ENCODE measurements at regions not wholly inside any gene's neighbourhood (a gene's known extent, or its start where the extent isn't known, plus 50 kb on each side); places are given as distances from the start of the nearest gene placed in this dataset.

DNA sequence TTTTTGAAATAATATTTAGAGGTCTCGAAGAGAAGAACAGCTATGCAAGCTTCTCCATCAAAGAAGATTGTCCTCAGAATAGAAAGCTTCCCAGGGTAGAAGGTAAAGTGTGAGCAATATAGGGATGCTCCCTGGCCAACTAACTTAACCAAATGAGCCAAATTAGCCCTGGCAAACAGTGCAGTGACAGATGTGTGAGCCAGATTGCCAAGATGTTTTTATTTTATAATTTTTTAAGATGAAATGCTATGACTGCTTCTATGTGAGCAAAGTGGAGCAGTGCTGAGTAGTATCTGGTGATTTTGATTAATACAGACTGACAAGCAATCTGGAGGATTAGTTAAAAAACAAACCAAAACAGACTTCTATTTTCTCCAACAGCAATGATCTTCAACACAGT is 202.1 kb downstream of the NOVA1 start:
- DNase-seq: no peak

DNA sequence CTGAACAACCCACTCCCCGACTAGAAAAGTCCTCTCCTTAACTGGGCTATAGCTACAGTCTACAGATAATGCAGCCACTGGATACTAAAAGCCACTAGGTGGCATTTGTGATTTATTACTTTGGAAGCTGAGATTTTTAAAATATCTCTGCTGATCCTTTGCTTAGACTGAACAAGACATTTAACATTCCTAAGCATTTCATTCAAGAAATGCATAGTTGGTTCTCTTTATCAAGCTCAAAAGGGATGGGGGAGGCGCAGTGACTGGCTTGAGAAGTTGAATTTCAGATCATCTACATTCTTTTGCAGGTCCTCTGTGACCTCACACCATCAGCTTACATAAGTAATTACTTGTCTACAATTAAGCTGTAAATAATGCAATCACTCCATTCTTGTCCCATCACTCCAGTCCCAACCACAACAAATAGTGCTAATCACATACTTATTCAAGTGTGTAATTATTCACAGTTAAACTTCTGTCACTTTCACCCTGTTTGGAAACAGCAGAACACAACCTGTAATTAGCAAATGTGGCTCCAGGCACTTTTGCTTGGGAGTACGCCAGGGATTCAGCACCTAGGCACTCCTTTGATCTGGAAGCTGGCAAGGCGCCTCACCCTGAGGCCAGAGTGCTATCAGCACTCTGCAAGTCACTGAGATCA is 203.6 kb downstream of the NOVA1 start:
- DNase-seq: no peak

DNA sequence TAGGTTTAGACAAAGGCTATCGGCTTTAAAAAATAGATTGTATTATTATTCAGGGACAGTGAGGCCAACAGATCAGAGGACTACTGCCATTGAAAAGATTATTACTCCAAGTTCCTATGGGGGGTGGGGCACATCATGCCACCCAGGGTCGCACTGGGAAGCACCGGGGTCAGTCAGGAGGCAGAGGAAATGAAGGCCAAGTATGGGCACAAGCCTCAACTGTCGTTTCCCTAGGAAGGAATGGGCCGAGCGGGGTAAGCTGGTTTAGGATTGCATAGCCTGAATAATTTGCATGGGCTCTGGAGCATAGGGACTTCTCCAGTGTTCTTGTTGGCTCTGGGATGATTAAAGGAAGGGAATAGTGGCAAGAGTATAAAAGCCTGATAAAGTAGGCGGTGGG is 205.3 kb downstream of the NOVA1 start:
- no peak for DNase-seq

DNA sequence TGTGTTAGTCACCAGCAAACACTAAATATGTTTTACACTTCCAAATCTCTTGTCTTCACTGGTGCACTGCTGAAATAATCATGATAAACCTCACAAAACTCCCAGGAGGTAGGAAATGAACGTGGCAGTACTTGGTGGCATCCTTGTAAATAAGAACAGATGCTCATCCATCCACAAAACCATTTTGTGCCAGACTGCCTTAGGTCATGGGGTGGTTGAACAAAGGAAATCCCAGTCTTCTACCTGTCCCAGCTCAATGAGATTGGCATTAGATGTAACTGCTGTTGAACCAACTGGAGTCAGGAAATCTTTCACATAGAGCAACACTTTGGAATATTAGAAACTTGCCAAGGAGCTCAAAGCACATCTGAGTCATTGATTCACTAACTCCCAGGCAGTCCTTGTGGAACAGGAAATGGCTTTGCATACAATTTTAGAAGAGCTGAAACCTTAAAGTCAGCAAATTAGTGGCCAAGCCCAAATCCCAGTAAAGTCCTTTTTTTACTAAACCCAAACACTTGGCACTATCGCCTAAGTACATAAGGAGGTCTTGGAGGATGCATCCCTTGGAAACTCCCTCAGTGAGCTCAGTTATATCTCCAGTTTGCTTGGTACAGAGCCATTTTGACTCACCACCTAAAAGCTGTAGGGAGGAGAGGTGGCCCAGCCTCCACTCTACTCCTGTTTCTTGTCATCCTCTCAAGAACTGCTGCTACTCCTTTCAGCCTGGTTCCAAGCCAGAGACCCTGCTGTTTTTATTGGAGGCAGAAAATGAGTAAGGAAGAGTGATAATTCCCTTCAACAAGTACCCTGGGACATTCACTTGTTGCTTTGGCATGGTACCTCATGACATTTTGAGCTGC is 208.0 kb downstream of the NOVA1 start:
- DNase-seq: peak; percentile 21

DNA sequence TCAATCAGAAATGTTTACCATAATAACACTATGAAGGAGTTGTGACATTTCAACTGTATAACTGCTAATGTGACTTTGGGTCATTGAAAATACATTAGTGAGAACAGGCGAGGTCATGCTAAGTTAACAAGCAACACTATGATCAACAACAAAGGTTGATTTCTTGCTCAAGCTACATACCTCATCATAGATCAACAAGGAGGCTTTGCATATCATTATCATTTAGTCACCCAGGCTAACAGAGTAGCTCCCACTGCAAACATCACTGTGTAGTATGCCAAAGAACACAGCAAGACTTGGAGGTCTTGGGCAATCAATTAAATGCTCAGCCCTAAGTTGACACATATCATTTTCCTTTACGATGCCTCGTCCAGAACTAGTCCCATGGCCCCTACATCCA is 212.5 kb downstream of the NOVA1 start:
- no peak for DNase-seq

DNA sequence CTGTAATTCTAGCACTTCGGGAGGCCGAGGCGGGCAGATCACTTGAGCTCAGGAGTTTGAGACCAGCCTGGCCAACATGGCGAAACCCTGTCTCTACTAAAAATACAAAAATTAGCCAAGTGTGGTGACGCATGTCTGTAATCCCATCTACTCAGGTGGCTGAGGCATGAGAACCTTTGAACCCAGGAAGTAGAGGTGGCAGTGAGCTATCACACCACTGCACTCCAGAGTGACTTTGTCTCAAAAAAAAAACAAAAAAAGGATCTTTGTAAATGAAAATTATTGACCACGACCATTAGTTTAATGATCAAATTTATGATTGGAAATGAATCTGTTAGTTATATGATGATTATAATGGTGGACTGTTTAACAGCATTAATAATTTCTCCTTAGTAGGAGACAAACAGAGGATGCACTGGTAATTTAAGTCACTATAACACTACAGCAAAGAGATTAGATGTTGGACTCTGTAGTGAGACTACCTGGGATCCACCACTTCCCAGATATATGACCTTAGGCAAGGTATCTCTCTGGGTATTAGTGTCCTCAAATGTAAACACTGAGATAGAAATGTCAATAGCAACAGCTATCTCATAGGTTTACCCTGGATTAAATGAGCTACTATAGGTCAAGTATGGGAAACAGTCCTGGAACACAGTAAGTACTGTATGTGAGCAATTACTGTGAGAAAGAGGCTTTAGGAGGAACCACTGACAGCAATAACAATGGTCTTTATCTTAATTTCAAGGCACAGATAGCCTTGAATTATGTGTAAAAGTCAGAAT is 214.7 kb downstream of the NOVA1 start:
- DNase-seq: no peak

DNA sequence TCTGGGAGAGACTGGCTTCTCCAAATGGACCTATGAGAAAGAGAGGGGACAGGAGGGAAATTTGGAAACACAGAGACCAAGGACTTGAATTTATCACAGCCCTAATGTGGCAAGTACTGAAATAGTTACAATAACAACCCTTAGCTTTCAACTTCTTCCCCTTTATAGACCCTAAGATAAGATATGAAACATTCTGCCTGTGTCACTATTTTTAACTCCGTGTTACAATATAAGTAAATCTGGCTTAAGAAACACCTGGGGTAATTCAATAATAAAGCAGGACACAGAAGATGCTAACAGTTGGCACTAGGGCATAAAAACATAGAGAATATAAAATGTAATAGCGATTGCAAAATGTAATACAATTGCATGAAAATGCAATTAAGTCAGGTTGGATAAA is 216.4 kb downstream of the NOVA1 start:
- no peak for DNase-seq

DNA sequence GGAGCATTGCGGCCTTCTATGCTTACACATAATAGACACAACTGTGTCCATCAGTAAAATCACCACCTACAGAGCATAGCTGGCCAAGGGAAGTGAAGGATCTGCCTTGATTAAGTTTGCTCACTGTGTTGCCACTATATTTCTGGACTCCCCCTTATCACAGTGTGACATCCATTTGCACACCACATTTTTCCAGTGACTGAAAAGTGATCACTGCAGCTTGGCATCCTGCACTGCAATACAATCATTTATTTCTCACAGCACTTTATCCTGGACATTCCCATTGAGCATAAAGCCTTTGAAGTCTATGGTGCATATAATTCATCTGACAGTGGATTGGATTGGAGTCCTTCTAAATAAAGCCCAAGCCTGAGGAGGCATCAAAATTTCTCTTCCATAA is 217.2 kb downstream of the NOVA1 start:
- DNase-seq: no peak

DNA sequence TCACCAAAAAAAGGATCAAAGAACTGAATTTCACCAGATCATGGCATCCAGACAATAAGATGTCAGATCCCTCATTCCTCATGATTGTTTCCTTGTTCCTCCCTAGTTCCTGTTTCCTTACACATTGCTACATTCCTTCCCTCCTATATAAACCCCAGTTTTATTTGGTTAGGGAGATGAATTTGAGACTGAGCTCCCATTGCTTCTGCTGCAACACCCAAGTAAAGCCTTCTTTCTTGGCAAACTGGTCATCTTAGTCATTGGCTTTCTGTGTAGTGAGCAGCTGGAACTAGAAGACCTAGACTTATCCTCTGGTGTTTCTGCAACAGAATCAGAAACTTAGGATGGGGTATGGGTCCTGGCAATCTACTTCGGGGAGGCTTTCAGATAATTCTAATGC is 217.9 kb downstream of the NOVA1 start:
- no peak for DNase-seq

DNA sequence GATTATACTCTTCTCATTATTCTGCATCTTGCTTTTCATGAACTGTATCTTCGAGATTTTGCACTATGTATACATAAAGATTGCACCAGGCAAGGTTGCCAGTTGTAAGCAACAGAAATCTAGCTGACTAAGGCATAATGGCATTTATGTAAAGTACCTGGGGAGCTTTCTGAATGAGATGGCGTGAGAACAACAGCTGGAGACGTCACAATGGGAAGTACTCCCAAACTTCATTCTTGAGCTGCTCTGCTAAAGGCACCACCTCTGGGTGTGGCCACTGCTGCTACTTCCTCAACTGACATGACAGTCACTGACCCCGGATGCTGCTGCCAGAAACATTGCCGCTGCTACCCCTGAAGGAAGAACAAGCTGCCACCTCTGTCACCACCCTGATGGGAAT is 220.7 kb downstream of the NOVA1 start:
- no peak for DNase-seq

DNA sequence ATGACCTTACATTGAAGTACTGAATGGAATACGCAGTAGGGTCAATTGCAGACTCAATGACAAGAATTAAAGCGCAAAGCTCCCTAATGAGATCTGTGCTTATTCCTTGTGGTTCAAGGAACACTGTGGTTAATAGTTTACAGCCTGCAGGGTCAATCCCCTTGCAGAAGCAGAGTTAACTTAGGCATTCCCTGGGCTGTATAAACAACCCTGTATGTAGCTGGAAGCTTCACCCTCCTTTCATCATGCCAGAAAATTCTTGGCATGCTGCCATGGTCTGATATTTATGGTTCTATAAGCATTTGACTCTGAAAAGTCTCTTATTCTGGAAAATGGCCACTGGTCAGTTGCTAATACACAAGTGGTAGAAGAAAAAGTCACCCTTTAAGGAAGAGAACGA is 227.7 kb downstream of the NOVA1 start:
- no peak for DNase-seq

DNA sequence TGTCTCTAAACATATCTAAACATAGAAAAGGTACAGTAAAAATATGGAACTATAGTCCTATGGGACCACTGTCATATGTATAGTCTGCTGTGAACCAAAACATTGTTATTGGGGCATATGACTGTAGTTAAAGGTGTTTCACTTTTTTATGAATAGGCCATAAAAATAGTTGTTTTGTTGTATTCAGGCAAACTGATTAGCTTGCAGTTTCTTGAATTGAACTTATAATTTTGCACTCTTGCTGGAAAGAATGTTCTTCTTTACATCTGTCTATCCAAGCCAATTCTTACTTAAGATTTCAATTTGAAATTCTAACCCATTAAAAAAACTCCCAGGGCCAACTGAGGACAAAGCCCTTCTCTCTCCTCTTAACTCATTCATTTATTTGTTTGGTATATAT is 234.1 kb downstream of the NOVA1 start:
- no peak for DNase-seq

DNA sequence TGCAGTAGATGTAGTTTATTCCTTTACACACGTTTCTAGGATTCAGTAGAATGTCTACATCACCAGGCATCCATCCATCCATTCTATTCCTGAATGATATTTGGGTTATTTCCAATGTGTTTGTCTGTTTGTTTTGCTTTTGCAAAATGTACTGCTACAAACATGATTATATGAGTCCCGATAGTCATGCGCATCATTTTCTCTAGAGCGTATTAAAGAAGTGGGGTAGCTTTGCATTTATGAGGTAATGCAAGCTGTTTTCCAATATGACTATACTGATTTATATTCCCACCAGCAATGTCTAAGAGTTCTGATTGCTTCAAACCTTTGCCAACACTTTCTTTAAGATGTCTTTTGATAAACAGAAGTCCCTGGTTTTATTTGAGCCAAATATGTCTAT is 253.2 kb downstream of the NOVA1 start:
- DNase-seq: no peak

DNA sequence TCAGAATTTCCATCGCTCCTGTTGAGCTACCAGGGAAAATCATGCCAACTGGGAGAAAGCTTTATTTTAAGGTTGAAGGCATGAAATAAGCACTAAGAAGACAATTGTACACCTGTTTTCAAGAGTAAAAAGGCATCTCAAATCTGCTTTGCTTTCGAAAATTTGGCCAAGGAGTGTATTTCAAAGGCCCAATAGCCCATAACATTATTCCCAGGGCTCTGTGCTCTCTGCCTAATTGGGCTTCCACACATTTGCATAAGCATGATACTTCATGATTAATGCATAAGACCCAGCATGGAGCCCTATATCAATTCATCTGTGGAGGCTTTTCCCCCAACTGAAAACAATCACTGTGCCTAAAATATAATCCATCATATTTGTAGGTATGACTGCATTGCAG is 258.5 kb downstream of the NOVA1 start:
- DNase-seq: no peak

DNA sequence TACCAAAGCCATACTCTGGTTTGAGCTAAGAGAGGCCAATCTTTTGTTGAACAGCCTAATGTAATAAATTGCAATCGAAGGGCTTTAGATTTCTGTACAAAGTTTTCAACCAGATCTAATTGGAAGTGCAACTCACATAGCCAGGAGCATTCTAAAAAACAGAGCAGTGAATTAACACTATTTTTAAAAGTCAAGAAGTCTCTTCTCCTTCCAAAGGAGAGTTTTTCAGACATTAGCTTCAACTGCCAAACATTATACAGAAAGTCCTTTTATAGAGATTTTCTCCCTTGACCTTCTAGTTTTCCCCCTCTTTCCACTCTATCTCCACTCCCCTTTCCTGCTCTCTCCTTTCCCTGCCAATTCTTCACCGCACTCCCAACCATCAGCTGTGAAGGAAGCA is 259.6 kb downstream of the NOVA1 start:
- DNase-seq: no peak

DNA sequence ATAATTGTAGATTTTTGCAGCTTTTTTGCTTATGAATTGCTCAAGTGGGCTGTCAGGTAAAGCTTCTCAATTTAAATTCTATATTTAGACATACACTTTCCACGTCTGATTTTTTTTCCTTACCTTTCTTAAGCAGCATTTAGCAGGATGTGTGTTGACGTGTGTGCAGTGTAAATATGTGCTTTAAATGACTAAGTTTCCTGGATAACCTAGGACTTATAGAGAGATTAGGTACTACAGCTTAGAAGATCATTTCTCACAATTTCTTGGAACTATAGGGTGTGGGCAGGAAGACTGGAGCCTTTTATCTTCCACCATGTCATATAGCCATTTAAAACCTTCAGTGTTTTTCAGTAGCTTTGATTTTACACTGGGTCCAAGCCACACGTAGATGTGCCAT is 263.5 kb downstream of the NOVA1 start:
- DNase-seq: no peak

DNA sequence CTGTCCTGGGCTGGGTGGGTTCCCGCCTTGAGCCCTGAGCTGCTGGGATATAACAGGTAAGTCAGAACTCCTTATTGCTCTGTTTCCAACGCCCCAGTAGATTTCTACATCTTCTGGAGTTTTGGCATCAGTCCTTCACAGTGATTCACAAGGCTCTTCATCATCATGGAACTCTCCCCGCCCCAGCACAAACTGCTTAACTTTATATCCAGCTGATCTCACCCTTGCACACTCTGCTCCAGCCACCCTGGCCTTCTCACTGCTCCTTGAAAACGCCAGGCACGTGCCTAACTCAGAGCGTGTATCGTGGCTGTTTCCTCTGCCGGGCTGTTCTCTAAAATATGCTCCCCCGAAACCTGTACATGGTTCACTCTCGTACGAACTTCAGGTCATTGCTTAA is 264.9 kb downstream of the NOVA1 start:
- DNase-seq: no peak

DNA sequence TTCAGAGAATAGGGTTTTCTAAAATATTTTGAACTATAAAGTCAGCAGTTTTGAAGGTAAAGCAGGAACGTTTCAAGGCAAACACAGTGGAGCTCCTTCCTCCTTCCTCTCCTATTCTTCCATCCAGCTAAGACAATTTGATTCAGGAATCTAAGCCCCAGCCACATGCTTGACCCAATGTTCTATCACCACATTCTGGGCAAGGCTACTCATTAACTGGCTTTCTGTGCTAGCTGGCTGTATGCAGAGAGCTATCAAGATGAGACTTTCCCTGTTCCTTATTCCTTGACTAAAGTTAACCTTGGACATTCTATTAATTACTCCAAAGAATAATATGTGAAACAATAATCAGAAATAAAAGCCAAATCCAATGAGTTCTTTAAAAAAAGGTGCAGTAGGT is 266.9 kb downstream of the NOVA1 start:
- no peak for DNase-seq

DNA sequence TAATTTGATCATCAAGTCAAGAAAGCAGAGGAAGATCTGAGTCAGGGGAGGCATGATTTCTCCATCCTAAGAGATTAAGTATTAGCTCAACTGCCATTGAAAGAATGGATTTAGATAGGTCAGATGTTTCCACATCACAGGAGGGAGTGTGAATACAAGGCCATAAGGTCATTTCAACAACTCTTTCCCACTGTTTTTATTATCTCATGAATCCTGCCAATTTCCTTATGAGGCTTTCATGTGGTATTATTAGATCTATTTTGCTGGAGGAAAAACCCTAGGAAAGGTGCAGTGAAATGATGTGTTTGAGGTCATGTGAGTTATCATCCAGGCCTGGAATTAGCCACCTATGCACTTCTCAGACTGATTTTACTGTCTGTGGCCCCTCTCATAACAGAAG is 269.0 kb downstream of the NOVA1 start:
- DNase-seq: no peak

DNA sequence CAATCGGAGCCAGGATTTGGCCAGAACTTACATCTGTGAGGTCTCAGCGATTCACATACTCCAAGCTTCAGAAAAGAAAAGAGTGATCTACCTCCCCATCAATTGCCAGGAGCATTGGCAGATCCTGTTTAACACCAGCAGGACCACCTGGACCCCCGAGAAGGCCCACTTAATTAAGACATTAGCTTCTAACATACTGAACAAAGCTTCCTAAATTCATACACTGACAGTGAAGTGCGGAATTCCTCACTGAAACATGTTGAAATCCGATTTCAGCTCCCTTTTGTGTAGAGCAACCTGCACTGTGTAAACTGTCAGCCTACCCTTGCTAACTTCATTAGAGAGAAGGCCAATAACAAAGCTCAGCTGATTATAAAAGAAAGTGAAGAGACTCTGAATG is 274.0 kb downstream of the NOVA1 start:
- DNase-seq: no peak

DNA sequence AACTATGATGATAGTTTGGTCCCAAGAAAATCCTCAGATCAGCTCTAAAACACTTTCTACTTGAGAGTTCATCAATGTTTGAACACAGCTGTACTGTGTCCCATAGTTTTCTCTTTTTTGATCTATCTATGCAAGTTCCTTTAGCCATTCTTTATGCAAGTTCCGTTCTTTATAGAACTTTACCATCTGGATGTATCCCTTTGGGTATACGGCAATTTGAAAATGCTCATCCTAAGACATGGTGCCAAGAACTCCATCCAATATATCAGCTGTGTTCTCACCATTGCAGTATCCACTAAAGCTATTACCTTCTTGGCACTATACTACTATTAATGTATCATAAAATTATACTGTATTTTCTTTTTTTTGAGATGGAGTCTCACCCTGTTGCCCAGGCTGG is 276.9 kb downstream of the NOVA1 start:
- no peak for DNase-seq

DNA sequence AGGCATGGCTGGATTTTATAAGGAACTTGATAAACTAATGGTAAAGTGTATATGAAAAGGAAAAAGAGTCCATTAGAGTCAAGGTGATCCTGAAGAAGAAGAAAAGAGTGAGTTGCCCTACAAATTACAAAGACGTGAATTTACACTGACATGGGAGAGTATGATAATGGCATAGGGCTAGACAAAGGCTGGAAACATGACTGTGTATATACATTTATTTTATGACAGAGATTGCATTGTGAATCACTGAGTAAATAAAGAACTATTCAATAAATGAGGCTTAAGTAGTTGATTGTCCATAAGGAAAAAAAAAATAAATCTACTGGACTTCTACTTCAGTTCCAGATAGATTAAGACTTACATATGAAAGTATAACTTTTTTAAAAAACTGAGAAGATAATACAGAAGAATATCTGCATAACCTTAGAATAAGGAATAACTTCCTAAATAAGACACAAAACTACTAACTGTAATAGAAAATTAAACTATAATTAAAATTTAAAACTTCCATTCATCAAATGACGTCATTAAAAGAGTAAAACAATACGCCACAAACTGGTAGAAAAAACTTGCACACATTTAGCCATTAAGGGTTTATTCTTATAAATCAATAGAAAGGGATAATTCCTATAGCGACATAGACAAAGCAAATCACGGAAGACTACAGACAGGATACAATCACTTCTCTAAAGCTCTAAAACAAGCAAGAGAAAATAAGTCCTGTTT is 278.5 kb downstream of the NOVA1 start:
- no peak for DNase-seq

DNA sequence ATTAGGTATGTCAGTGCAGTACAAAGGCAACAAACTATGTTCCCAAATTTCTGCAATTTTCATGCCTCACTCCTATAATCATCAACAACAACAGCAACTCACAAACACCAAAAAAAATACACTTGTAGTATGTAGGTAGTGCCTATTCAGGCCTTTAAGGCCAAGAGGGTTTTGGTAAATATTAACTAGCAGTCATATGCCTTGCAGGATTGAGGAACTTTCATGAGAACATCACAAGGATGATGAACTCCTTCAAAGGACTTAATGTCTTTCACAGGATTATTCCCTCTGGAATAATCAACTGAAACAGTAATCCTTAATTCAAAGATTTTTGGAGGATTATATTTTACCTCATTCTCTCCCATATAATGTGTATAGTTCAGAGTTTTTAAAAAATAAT is 293.8 kb downstream of the NOVA1 start:
- DNase-seq: no peak
